ENCODE measurements at regions not wholly inside any gene's neighbourhood (a gene's known extent, or its start where the extent isn't known, plus 50 kb on each side); places are given as distances from the start of the nearest gene placed in this dataset.

GRCh38 chr2:34288016-34288415, 688.9 kb upstream of the FAM98A start:
- H2AK5ac ChIP-seq (ENCODE audit: low read depth, low read length): no peak overlapping the region
- H3K27me3 ChIP-seq (replicated peaks in 1 of 4; ENCODE audit: control insufficient read depth in 3 of 4, extremely low read depth in 1 of 4, insufficient read depth in 3 of 4, low read length in 3 of 4): peaks cover 0 to 1% (median 0%) of the 10 kb centered on the region in 4 experiments; a peak in 1 of 7 replicates
- H3K79me2 ChIP-seq (ENCODE audit: control insufficient read depth in 1 of 2, insufficient read depth in 2 of 2, low read length in 2 of 2): no peaks in the 10 kb centered on the region
- POLR2A ChIA-PET (ENCODE audit: partially characterized antibody): no interaction called here
- H2BK5ac ChIP-seq (ENCODE audit: low read depth, low read length): no peak overlapping the region
- H3K9me3 ChIP-seq (ENCODE audit: insufficient read depth in 2 of 2, low read depth in 1 of 2, low read length in 1 of 2): no peaks in the 10 kb centered on the region
- H3K23ac ChIP-seq (ENCODE audit: insufficient read length): no peak overlapping the region
- H2BK12ac ChIP-seq (ENCODE audit: low read depth, low read length): no peak overlapping the region
- no peak overlapping the region for H3K9ac ChIP-seq (replicated peaks in 1 of 4; ENCODE audit: extremely low read depth in 1 of 4, low read depth in 3 of 4, low read length in 3 of 4)
- H3K27ac ChIP-seq (ENCODE audit: low read depth, low read length): no peak overlapping the region
- CTCF ChIA-PET (ENCODE audit: partially characterized antibody): no interaction called here
- H2BK20ac ChIP-seq (ENCODE audit: low read length): no peak overlapping the region
- no peak overlapping the region for H2BK120ac ChIP-seq (replicated peaks; ENCODE audit: low read depth, low read length)
- no peak overlapping the region for H4K5ac ChIP-seq (ENCODE audit: insufficient read length, low read depth, low read length)
- no peak overlapping the region for H2BK15ac ChIP-seq (ENCODE audit: low read length)
- H3K4me3 ChIP-seq (ENCODE audit: extremely low read depth in 1 of 4, insufficient read depth in 2 of 4, low read depth in 3 of 4, low read length in 4 of 4): no peak overlapping the region
- TF ChIP-seq TAF7 (optimal IDR thresholded peaks at IDR 0.05; ENCODE audit: borderline replicate concordance, low read depth, low read length): no peak
- no peak for TF ChIP-seq CTBP2 (IDR thresholded peaks at IDR 0.05; ENCODE audit: borderline replicate concordance, insufficient read depth, insufficient read length, low read length)
- no peak for TF ChIP-seq NRF1 (IDR thresholded peaks at IDR 0.05; ENCODE audit: low read depth, low read length)
- H3K79me1 ChIP-seq (ENCODE audit: low read depth, low read length): no peaks in the 10 kb centered on the region
- H4K20me1 ChIP-seq (replicated peaks in 1 of 2; ENCODE audit: control insufficient read depth in 1 of 2, insufficient read depth in 2 of 2, low read length in 2 of 2): no peaks in the 10 kb centered on the region
- no peak for DNase-seq (ENCODE audit: low read depth in 1 of 2, low spot score in 2 of 2)
- H3K23me2 ChIP-seq (ENCODE audit: low read depth, low read length): no peaks in the 10 kb centered on the region
- no peaks in the 10 kb centered on the region for H3K4me1 ChIP-seq (replicated peaks in 1 of 4; ENCODE audit: control insufficient read depth in 3 of 4, insufficient read depth in 4 of 4, low read length in 3 of 4)
- no peak overlapping the region for H4K91ac ChIP-seq (replicated peaks; ENCODE audit: insufficient read length, low read length)
- no peak for FAIRE-seq
- no peak overlapping the region for H3K4me2 ChIP-seq (ENCODE audit: insufficient read depth in 1 of 2, low read depth in 2 of 2, low read length in 2 of 2)
- no peak overlapping the region for H3K18ac ChIP-seq (ENCODE audit: extremely low read depth, low read length)
- H4K8ac ChIP-seq (ENCODE audit: extremely low read depth, insufficient read depth, low read length): no peak overlapping the region
- H2AFZ ChIP-seq (ENCODE audit: low read length): no peak overlapping the region
- no peaks in the 10 kb centered on the region for H3K36me3 ChIP-seq (ENCODE audit: control insufficient read depth in 2 of 4, insufficient read depth in 4 of 4, low read length in 3 of 4)
- H3K56ac ChIP-seq (replicated peaks; ENCODE audit: insufficient read length, low read depth, low read length): no peak overlapping the region
- H3K4ac ChIP-seq (replicated peaks; ENCODE audit: insufficient read length, low read depth, low read length): no peak overlapping the region
- no peak overlapping the region for H3K14ac ChIP-seq (ENCODE audit: insufficient read length)

All from H1 (cell line).